Myocyte (in vitro differentiated cells): ENCODE measurements at regions not wholly inside any gene's neighbourhood (a gene's known extent, or its start where the extent isn't known, plus 50 kb on each side); places are given as distances from the start of the nearest gene placed in this dataset.
"Not testable (repeated sequence)": the region's sequence is repeated elsewhere in the genome, so short reads cannot be mapped to it uniquely, and the experiment has no call there.

Experiments
- DNase-seq: peaks from one replicate; pipeline ENCODE4 v3.0.0-alpha.2; 2012; ENCODE audit warnings: low read depth

DNA sequence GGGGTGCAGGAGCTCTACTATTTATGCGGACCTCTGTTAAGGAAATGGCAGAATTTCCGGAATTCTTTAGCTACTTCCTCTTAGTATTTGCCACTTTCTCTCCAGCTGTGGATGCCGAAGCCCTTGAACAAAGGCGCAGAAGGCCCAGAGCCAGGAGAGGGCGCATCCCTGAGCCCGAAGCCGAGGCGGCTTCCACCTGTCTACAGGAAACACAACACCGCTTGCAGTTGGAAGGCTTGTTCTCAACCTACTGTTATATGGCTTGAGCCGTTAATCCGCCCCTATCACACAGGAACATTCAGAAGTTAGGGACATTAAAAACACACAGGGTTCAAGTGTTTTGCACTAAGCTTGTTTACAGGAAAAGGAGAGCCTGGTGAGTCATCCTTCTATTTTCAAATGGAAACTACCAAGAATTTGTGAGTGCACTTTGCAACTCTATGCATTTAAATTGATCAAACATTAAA lies 417.1 kb downstream of the BCKDHB start:
- DNase-seq = peak; percentile 67

- no peak for DNase-seq
Observed at GRCh38 chr6:80523010-80523409, 416.5 kb downstream of the BCKDHB start.

DNA sequence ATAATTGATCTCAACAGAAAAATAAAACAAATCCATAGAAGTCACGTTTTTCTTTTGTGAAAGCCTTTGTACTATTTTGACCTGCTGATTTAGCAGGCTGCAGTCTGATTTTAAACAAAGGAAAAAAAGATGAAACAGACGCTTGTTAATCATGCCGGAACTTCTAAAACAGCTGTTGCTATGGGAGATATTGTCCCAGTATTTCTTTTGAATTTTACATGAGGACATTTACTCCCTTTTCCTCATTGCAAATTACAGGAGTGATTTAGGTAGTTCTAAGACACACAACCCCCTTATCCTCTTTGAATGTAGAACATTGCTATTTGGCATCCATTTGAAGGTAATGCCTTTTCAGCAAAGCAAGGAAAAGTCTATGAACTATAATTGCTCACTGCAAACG lies 416.1 kb downstream of the BCKDHB start:
- no peak for DNase-seq

DNA sequence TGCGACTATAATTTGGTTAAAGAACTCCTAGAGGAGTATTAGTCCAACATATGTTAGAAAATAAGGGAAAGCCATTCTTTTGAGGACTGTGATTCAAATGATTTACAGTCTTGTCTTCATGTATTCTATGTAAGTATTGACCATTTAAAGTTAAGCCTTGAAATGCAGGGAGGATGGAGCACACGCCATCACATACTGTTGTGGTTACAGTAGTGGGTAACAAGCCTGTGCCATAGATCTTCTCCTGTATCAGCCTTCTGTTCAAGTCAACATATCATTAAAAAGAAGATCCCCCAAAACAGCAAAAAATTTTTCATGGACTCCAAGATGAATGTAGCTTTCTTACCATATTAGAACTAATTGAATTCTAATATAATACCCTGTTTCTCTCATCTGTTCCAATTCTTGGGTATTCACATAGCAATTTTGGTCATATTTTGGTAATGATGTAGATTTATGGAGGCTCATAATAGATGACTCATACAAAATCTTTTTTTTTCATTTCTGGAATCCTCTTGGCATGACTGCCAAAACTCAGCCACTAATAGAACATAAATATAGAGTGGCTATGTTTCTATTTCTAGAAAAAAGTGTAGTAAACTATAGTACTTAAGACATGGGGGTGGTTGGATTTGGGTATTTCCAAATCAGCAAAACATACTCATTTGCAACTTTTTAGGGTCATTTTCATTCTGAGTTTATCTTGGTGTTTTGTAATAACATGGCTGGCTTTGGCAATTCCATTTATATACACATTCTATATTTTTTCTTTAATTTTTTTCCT lies 413.5 kb downstream of the BCKDHB start:
- DNase-seq = peak; percentile 53

- no peak for DNase-seq
Observed at GRCh38 chr6:80517525-80517924, 411.1 kb downstream of the BCKDHB start.

GRCh38 chr6:80510521-80510920 lies 404.1 kb downstream of the BCKDHB start:
- not testable (repeated sequence) for DNase-seq

GRCh38 chr6:80508885-80509630 lies 402.6 kb downstream of the BCKDHB start:
- DNase-seq = no peak

DNA sequence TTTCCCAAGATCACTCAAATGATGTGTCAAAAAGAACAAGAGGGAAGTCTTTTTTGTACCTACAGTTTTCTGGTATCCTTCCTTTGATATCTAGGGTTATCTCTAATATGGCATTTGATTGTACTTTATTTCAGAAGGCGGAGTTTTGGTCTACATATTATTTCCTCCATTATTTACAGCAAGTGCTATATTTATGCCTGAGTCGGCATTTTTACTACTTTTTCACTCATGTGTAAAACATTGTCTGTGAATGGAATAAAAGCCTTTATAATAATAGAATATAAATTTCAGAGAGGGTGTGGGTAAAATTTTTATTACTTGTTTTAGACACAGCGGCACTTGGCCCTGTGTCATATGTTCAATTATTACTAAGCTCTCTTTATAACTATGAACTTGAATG lies 398.4 kb downstream of the BCKDHB start:
- no peak for DNase-seq

DNA sequence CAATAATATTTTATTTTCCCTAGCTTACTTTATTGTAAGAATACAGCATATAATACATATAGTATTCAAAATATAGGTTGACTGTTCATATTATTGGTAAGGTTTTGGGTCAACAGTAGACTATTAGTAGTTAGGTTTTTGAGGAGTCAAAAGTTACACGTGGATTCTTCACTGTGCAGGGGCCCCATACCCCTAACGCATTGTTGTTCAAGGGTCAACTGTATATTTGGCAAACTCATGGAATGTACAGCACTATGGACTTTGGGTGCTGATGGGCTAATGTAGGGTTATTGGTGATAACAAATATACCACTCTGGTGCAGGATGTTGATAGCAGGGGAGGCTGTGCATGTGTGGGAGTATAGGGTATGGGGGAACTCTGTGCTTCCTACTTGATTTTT lies 397.2 kb downstream of the BCKDHB start:
- no peak for DNase-seq

GRCh38 chr6:80502871-80503270 lies 396.4 kb downstream of the BCKDHB start:
- no peak for DNase-seq

GRCh38 chr6:80501636-80502035 lies 395.2 kb downstream of the BCKDHB start:
- DNase-seq = no peak

GRCh38 chr6:80497696-80498486 lies 391.4 kb downstream of the BCKDHB start:
- DNase-seq = not testable (repeated sequence)

- DNase-seq = peak; percentile 94
Observed at GRCh38 chr6:80489911-80490635, 383.6 kb downstream of the BCKDHB start.

GRCh38 chr6:80488190-80488589 lies 381.7 kb downstream of the BCKDHB start:
- no peak for DNase-seq

DNA sequence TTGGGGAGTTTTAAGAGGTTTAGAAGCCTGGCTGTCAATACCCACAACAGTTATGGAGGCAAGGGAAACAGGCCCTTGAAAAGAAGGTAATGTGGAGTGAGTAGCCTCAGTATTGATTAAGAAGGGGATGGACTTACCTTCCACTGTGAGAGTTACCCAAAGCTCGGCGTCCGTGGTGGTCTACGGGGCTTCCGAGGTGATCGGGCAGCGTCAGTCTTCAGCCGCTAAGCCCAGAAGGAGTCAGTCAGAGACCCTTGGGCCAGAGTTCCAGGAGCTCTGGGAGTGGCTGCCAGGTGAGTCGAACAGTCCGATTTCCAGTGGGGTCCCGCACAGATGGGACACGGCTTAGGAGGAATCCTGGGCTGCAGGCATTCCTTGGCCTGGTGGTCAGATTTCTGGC lies 379.0 kb downstream of the BCKDHB start:
- DNase-seq = not testable (repeated sequence)

- no peak for DNase-seq
Observed at GRCh38 chr6:80482056-80482455, 375.6 kb downstream of the BCKDHB start.

- DNase-seq = no peak
Observed at GRCh38 chr6:80480421-80481157, 374.1 kb downstream of the BCKDHB start.

DNA sequence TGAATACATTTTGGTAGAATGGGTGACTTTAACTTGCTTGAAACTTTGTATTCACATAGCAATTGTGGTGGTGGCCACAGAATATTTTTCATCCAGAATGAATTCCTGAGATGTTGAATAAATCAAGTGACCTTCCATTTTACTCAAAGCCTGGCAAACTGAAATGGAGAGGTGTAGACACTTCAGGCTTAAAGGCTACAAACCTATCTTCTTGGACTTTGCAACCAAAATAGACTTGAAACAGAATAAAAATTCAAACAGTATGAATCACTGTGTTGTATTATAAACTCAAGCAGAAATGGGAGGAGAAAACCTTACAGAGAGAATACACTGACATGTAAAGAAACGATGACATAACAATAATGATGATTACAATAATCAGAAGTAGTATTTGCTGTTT lies 371.6 kb downstream of the BCKDHB start:
- DNase-seq = no peak

GRCh38 chr6:80477591-80477990 lies 371.1 kb downstream of the BCKDHB start:
- DNase-seq = peak; percentile 19

GRCh38 chr6:80472271-80472670 lies 365.8 kb downstream of the BCKDHB start:
- DNase-seq = no peak
